HCT116 (cell line): ENCODE measurements at regions not wholly inside any gene's neighbourhood (a gene's known extent, or its start where the extent isn't known, plus 50 kb on each side); places are given as distances from the start of the nearest gene placed in this dataset.

Source experiments
- ATAC-seq: fragments of 200-7000 bp; cut with Tn5 transposase; 2 replicates; pipeline ENCODE4 v1.9.1; 2020; ENCODE audit warnings: mild to moderate bottlenecking, moderate library complexity
- BruUV-seq: library from RNA; stranded (reverse); fragments of 400-500 nt; replicated peaks from 2 replicates; lab custom pipeline; 2021; lab: Mats Ljungman, UMichigan
- CTCF ChIA-PET: fragments of 300-600 bp; sonication (Branson Sonifier 250); formaldehyde crosslinking; loops from one replicate; lab custom pipeline; 2021; ENCODE audit warnings: antibody characterized with exemption; lab: Charles Lee
- POLR2A ChIA-PET: fragments of 300-600, 350-600 bp; sonication (Branson Sonifier 250); formaldehyde crosslinking; loops from one replicate; lab custom pipeline; 2021; ENCODE audit warnings: antibody characterized with exemption; lab: Charles Lee
- RAD21 ChIA-PET, 2 experiments: fragments of 300-600 bp; sonication (Branson Sonifier 250); formaldehyde crosslinking; loops; one replicate each; lab custom pipeline; 2023; ENCODE audit warnings: low total read pairs in 2 of 2; ENCODE audit not compliant: uncharacterized antibody in 2 of 2, unreplicated experiment in 2 of 2, low non-redundant PET in 1 of 2; lab: Charles Lee
- DNase-seq: peaks from one replicate; pipeline ENCODE4 v3.0.0-alpha.2; 2010; ENCODE audit warnings: low read depth, low spot score
- H2AFZ ChIP-seq: fragments of 200-600 bp; shearing (Covaris generic), sonication (generic); 2 replicates; pipeline ENCODE4 v1.6.1; 2017; ENCODE audit warnings: low read depth, mixed run types, mixed read lengths, antibody characterized with exemption, low read length; ENCODE audit not compliant: poor library complexity, severe bottlenecking
- H3K27ac ChIP-seq: 2 replicates; pipeline ENCODE4 v1.5.1; 2012; ENCODE audit warnings: low read depth, low read length
- H3K27me3 ChIP-seq: fragments of 200-600 bp; sonication (generic); 2 replicates; pipeline ENCODE4 v1.6.1; 2016; ENCODE audit warnings: mixed run types, low read length, mixed read lengths; ENCODE audit not compliant: insufficient read depth
- H3K36me3 ChIP-seq, 2 experiments: fragments of 200-500 bp in 1 of 2; fragments of 200-600 bp in 1 of 2; sonication (Bioruptor generic) in 1 of 2; sonication (generic) in 1 of 2; 2 replicates each; pipeline versions ENCODE4 v1.5.1 to v1.6.1; 2014 to 2016; ENCODE audit warnings: low read length in 2 of 2, inconsistent platforms in 1 of 2, mixed read lengths in 1 of 2, mixed run types in 1 of 2; ENCODE audit not compliant: insufficient read depth in 2 of 2, control insufficient read depth in 1 of 2
- H3K4me1 ChIP-seq, 2 experiments: fragments of 200-600 bp in 1 of 2; sonication (generic) in 1 of 2; 2 replicates each; pipeline versions ENCODE4 v1.5.1 to v1.6.1; 2012 to 2017; ENCODE audit warnings: low read length in 2 of 2, inconsistent platforms in 1 of 2, mild to moderate bottlenecking in 1 of 2, mixed read lengths in 1 of 2, mixed run types in 1 of 2, moderate library complexity in 1 of 2; ENCODE audit not compliant: insufficient read depth in 2 of 2, control insufficient read depth in 1 of 2
- H3K4me2 ChIP-seq: fragments of 200-600 bp; sonication (generic); 2 replicates; pipeline ENCODE4 v1.6.1; 2017; ENCODE audit warnings: mixed run types, low read length, mixed read lengths
- H3K4me3 ChIP-seq, 2 experiments: fragments of 200-600 bp in 1 of 2; sonication (generic) in 1 of 2; replicated peaks in 1 of 2; 2 replicates each; pipeline ENCODE4 v1.5.1; 2011 to 2016; ENCODE audit warnings: low read length in 2 of 2, control low read depth in 1 of 2, low read depth in 1 of 2, mild to moderate bottlenecking in 1 of 2, mixed read lengths in 1 of 2, mixed run types in 1 of 2
- H3K79me2 ChIP-seq: fragments of 200-600 bp; sonication (generic); 2 replicates; pipeline ENCODE4 v1.6.1; 2017; ENCODE audit warnings: mild to moderate bottlenecking, mixed run types, low read length, moderate library complexity, mixed read lengths; ENCODE audit not compliant: insufficient read depth
- H3K9ac ChIP-seq: fragments of 200-600 bp; sonication (generic); 2 replicates; pipeline ENCODE4 v1.6.1; 2016; ENCODE audit warnings: low read length, mixed read lengths
- H3K9me2 ChIP-seq: fragments of 200-600 bp; sonication (generic), shearing (Covaris generic); 2 replicates; pipeline ENCODE4 v1.6.1; 2017; ENCODE audit warnings: mixed run types, mild to moderate bottlenecking, moderate library complexity; ENCODE audit not compliant: insufficient read depth
- H3K9me3 ChIP-seq, 2 experiments: fragments of 200-500 bp in 1 of 2; fragments of 200-600 bp in 1 of 2; sonication (Bioruptor generic) in 1 of 2; sonication (generic) in 1 of 2; 2 replicates each; pipeline ENCODE4 v1.6.1; 2014 to 2017; ENCODE audit warnings: low read length in 2 of 2, mixed read lengths in 2 of 2, inconsistent platforms in 1 of 2, low read depth in 1 of 2, mild to moderate bottlenecking in 1 of 2, mixed run types in 1 of 2, moderate library complexity in 1 of 2; ENCODE audit not compliant: control insufficient read depth in 1 of 2, insufficient read depth in 1 of 2
- H4K20me1 ChIP-seq: fragments of 200-600 bp; sonication (generic), shearing (Covaris generic); 2 replicates; pipeline ENCODE4 v1.6.1; 2017; ENCODE audit warnings: mixed run types, mild to moderate bottlenecking, moderate library complexity; ENCODE audit not compliant: insufficient read depth
- CEBPB ChIP-seq: IDR thresholded peaks from 2 replicates; pipeline ENCODE4 v1.6.1; 2012; ENCODE audit warnings: low read depth
- EZH2phosphoT487 ChIP-seq: fragments of 200-600 bp; IDR thresholded peaks from 2 replicates; pipeline ENCODE4 v1.6.1; 2018; ENCODE audit warnings: antibody characterized with exemption, borderline replicate concordance
- FOSL1 ChIP-seq: IDR thresholded peaks from 2 replicates; pipeline ENCODE4 v1.6.1; 2012; ENCODE audit warnings: low read depth
- JUND ChIP-seq: IDR thresholded peaks from 2 replicates; pipeline ENCODE4 v1.6.1; 2012
- POLR2A ChIP-seq: IDR thresholded peaks from 2 replicates; pipeline ENCODE4 v1.7.0; 2011; ENCODE audit warnings: borderline replicate concordance; ENCODE audit not compliant: insufficient read depth, insufficient read length; ENCODE audit errors: extremely low read depth
- POLR2AphosphoS5 ChIP-seq: IDR thresholded peaks from 2 replicates; pipeline ENCODE4 v1.6.1; 2011; ENCODE audit warnings: mild to moderate bottlenecking, low read depth, low read length, moderate library complexity
- SIN3A ChIP-seq: IDR thresholded peaks from 2 replicates; pipeline ENCODE4 v1.6.1; 2012; ENCODE audit warnings: low read depth
- SP1 ChIP-seq: IDR thresholded peaks from 2 replicates; pipeline ENCODE4 v1.6.1; 2012; ENCODE audit warnings: low read depth
- TCF7L2 ChIP-seq: IDR thresholded peaks from 2 replicates; pipeline ENCODE4 v1.7.0; 2011; ENCODE audit warnings: borderline replicate concordance, inconsistent platforms; ENCODE audit not compliant: insufficient read depth, insufficient read length; ENCODE audit errors: extremely low read depth
- YY1 ChIP-seq: IDR thresholded peaks from 2 replicates; pipeline ENCODE4 v1.6.1; 2011; ENCODE audit warnings: low read length, low read depth, moderate library complexity, mild to moderate bottlenecking; ENCODE audit not compliant: insufficient replicate concordance; ENCODE audit errors: extremely low read depth
- ZBTB33 ChIP-seq: IDR thresholded peaks from 2 replicates; pipeline ENCODE4 v1.6.1; 2011; ENCODE audit warnings: mild to moderate bottlenecking, low read length, moderate library complexity; ENCODE audit not compliant: insufficient replicate concordance; ENCODE audit errors: extremely low read depth
- ZFX ChIP-seq: fragments of 450-650 bp; IDR thresholded peaks from 2 replicates; pipeline ENCODE4 v1.6.1; 2017
- intact Hi-C: fragments of 100-400 bp; cut with micrococcal nuclease; formaldehyde crosslinking; loops from 2 replicates; pipeline ENCODE4 v1.10.0; 2022
- TF ChIP-seq, protein P1 (sequence below): IDR thresholded peaks from 2 replicates; pipeline ENCODE4 v1.6.1; 2012; ENCODE audit warnings: low read depth

- no peak overlapping the region for H3K4me2 ChIP-seq
- H3K27me3 ChIP-seq = no peaks in the 10 kb centered on the region
- TF ChIP-seq ZBTB33 = no peak
- CTCF ChIA-PET = no interaction called here
- H3K4me3 ChIP-seq = no peak overlapping the region
- no peak for DNase-seq
- no peaks in the 10 kb centered on the region for H3K4me1 ChIP-seq
- no TSS peak for BruUV-seq
- H3K79me2 ChIP-seq = no peaks in the 10 kb centered on the region
- no peaks in the 10 kb centered on the region for H4K20me1 ChIP-seq
- H3K36me3 ChIP-seq = no peaks in the 10 kb centered on the region
- no peak overlapping the region for H3K27ac ChIP-seq
- H3K9me2 ChIP-seq = no peaks in the 10 kb centered on the region
- POLR2A ChIA-PET = no interaction called here
- peaks cover 6 to 47% of the 10 kb centered on the region in 2 experiments; a peak in 2 of 4 replicates for H3K9me3 ChIP-seq
- no peak for ATAC-seq
- RAD21 ChIA-PET = no interaction called here
- no peak overlapping the region for H2AFZ ChIP-seq
- no peak overlapping the region for H3K9ac ChIP-seq
- intact Hi-C loops = no loop called here
Observed at GRCh38 chr5:4383102-4383501, 757.0 kb upstream of the ADAMTS16 start.

DNA sequence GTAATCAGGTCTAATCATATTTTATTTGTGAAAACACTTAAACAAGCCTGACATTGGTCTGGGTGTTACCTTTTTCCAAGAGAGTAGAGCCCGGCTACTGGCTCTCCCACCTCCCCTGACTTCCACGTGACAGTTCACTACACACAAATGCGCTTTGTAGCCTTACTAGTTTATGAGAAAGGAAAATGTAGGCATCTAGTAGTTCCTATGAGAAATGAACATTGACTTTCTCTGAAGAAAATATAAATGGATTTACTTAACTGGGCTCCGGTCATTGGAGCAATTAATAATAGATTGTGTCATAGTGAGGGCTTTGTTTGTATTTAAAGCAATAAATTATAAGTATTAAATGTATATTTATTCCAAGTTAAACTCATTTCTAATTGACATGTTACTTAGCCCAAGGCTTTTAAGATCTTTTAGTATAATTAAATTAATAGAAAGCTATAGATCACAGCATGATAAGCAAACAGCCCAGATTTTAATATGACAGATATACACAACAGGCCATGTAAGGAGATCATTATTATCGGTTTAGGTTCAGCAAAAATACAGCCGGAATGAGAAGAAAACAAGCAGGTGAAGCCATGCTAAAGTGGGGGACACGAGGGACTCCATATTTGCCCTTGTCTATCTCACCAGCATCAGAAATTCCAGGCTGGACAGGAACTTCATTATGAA, 756.5 kb upstream of the ADAMTS16 start:
- peaks cover under 1 to 47% of the 10 kb centered on the region in 2 experiments; a peak in 2 of 4 replicates for H3K9me3 ChIP-seq
- ATAC-seq (no peak), DNase-seq (no peak)
- H3K4me2 ChIP-seq = no peak overlapping the region
- H3K36me3 ChIP-seq = no peaks in the 10 kb centered on the region
- H3K27me3 ChIP-seq = no peaks in the 10 kb centered on the region
- BruUV-seq = no TSS peak
- H3K27ac ChIP-seq = no peak overlapping the region
- H3K4me3 ChIP-seq = no peak overlapping the region
- H4K20me1 ChIP-seq = no peaks in the 10 kb centered on the region
- TF ChIP-seq ZFX (no peak), FOSL1 (no peak), CEBPB (no peak), POLR2AphosphoS5 (no peak), TCF7L2 (no peak), SP1 (no peak), YY1 (no peak), EZH2phosphoT487 (no peak), POLR2A (no peak), JUND (no peak), SIN3A (no peak)
- TF ChIP-seq, protein P1, sequence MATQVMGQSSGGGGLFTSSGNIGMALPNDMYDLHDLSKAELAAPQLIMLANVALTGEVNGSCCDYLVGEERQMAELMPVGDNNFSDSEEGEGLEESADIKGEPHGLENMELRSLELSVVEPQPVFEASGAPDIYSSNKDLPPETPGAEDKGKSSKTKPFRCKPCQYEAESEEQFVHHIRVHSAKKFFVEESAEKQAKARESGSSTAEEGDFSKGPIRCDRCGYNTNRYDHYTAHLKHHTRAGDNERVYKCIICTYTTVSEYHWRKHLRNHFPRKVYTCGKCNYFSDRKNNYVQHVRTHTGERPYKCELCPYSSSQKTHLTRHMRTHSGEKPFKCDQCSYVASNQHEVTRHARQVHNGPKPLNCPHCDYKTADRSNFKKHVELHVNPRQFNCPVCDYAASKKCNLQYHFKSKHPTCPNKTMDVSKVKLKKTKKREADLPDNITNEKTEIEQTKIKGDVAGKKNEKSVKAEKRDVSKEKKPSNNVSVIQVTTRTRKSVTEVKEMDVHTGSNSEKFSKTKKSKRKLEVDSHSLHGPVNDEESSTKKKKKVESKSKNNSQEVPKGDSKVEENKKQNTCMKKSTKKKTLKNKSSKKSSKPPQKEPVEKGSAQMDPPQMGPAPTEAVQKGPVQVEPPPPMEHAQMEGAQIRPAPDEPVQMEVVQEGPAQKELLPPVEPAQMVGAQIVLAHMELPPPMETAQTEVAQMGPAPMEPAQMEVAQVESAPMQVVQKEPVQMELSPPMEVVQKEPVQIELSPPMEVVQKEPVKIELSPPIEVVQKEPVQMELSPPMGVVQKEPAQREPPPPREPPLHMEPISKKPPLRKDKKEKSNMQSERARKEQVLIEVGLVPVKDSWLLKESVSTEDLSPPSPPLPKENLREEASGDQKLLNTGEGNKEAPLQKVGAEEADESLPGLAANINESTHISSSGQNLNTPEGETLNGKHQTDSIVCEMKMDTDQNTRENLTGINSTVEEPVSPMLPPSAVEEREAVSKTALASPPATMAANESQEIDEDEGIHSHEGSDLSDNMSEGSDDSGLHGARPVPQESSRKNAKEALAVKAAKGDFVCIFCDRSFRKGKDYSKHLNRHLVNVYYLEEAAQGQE = no peak
- H3K4me1 ChIP-seq = no peaks in the 10 kb centered on the region
- H3K79me2 ChIP-seq = no peaks in the 10 kb centered on the region
- H2AFZ ChIP-seq = no peak overlapping the region
- ChIA-PET POLR2A (no interaction called here), RAD21 (no interaction called here), CTCF (no interaction called here)
- intact Hi-C loops = no loop called here
- H3K9ac ChIP-seq = no peak overlapping the region
- H3K9me2 ChIP-seq = no peaks in the 10 kb centered on the region
